AML-193 (cell line): ENCODE measurements at regions not wholly inside any gene's neighbourhood (a gene's known extent, or its start where the extent isn't known, plus 50 kb on each side); places are given as distances from the start of the nearest gene placed in this dataset.
A peak's percentile ranks its signal among the peaks of the same experiment; 100 is the strongest.

Experiments used
- DNase-seq, 2 experiments: peaks; one replicate each; lab custom pipeline; 2025; lab: John Stamatoyannopoulos, UW

- no peak for DNase-seq
Observed at GRCh38 chr5:20654033-20654432, 666.0 kb upstream of the CDH18 start.

- no peak for DNase-seq
Observed at GRCh38 chr5:20649966-20650365, 662.0 kb upstream of the CDH18 start.

GRCh38 chr5:20648981-20649380 is 661.0 kb upstream of the CDH18 start:
- no peak for DNase-seq

GRCh38 chr5:20636686-20637085 is 648.7 kb upstream of the CDH18 start:
- no peak for DNase-seq

- no peak for DNase-seq
Observed at GRCh38 chr5:20619591-20619990, 631.6 kb upstream of the CDH18 start.

- no peak for DNase-seq
Observed at GRCh38 chr5:20618340-20618739, 630.3 kb upstream of the CDH18 start.

- no peak for DNase-seq
Observed at GRCh38 chr5:20617841-20618240, 629.8 kb upstream of the CDH18 start.

GRCh38 chr5:20615888-20616563 is 628.0 kb upstream of the CDH18 start:
- no peak for DNase-seq

- no peak for DNase-seq
Observed at GRCh38 chr5:20611620-20612019, 623.6 kb upstream of the CDH18 start.

- peak in 1 of 2 experiments; percentile 1 for DNase-seq
Observed at GRCh38 chr5:20610681-20611080, 622.7 kb upstream of the CDH18 start.

- DNase-seq, result peak; percentile 55 to 75
Observed at GRCh38 chr5:20609126-20609525, 621.1 kb upstream of the CDH18 start.

- peak in 1 of 2 experiments; percentile 1 for DNase-seq
Observed at GRCh38 chr5:20608567-20608966, 620.6 kb upstream of the CDH18 start.

- DNase-seq, result no peak
Observed at GRCh38 chr5:20605732-20606525, 617.9 kb upstream of the CDH18 start.

GRCh38 chr5:20604992-20605391 is 617.0 kb upstream of the CDH18 start:
- no peak for DNase-seq

- no peak for DNase-seq
Observed at GRCh38 chr5:20601678-20602100, 613.7 kb upstream of the CDH18 start.

- no peak for DNase-seq
Observed at GRCh38 chr5:20590356-20590755, 602.4 kb upstream of the CDH18 start.

GRCh38 chr5:20575571-20575970 is 587.6 kb upstream of the CDH18 start:
- no peak for DNase-seq

GRCh38 chr5:20574576-20574975 is 586.6 kb upstream of the CDH18 start:
- no peak for DNase-seq

- DNase-seq, result peak; percentile 67 to 73
Observed at GRCh38 chr5:20572614-20573013, 584.6 kb upstream of the CDH18 start.

- no peak for DNase-seq
Observed at GRCh38 chr5:20570486-20570885, 582.5 kb upstream of the CDH18 start.

GRCh38 chr5:20562544-20562943 is 574.5 kb upstream of the CDH18 start:
- DNase-seq, result no peak

GRCh38 chr5:20559845-20560244 is 571.8 kb upstream of the CDH18 start:
- no peak for DNase-seq

- no peak for DNase-seq
Observed at GRCh38 chr5:20556115-20556763, 568.2 kb upstream of the CDH18 start.
